ENCODE measurements at regions not wholly inside any gene's neighbourhood (a gene's known extent, or its start where the extent isn't known, plus 50 kb on each side); places are given as distances from the start of the nearest gene placed in this dataset.

GRCh38 chr2:64383016-64383591 lies 70.9 kb upstream of the LGALSL start:
- no peaks in the 10 kb centered on the region for H3K4me1 ChIP-seq (ENCODE audit: control insufficient read depth in 1 of 2, insufficient read depth in 2 of 2, low read length in 2 of 2)
- no peaks in the 10 kb centered on the region for H3K36me3 ChIP-seq (ENCODE audit: control insufficient read depth in 1 of 2, insufficient read depth in 2 of 2, low read length in 2 of 2)
- H3K9me3 ChIP-seq (ENCODE audit: control insufficient read depth in 1 of 2, low read length in 2 of 2), result no peaks in the 10 kb centered on the region
- no peak overlapping the region for H3K27ac ChIP-seq (ENCODE audit: low read depth, low read length)
- H3K4me3 ChIP-seq (ENCODE audit: low read depth in 1 of 2, low read length in 2 of 2), result no peak overlapping the region
- H3K27me3 ChIP-seq (ENCODE audit: control insufficient read depth in 1 of 2, insufficient read depth in 2 of 2, low read length in 2 of 2), result no peaks in the 10 kb centered on the region
- H3K9ac ChIP-seq (ENCODE audit: low read depth in 1 of 2, low read length in 2 of 2), result no peak overlapping the region

- no peaks in the 10 kb centered on the region for H3K27me3 ChIP-seq (ENCODE audit: control insufficient read depth in 1 of 2, insufficient read depth in 2 of 2, low read length in 2 of 2)
- H3K36me3 ChIP-seq (ENCODE audit: control insufficient read depth in 1 of 2, insufficient read depth in 2 of 2, low read length in 2 of 2), result no peaks in the 10 kb centered on the region
- H3K9ac ChIP-seq (ENCODE audit: low read depth in 1 of 2, low read length in 2 of 2), result no peak overlapping the region
- no peaks in the 10 kb centered on the region for H3K9me3 ChIP-seq (ENCODE audit: control insufficient read depth in 1 of 2, low read length in 2 of 2)
- no peak overlapping the region for H3K27ac ChIP-seq (ENCODE audit: low read depth, low read length)
- no peak overlapping the region for H3K4me3 ChIP-seq (ENCODE audit: low read depth in 1 of 2, low read length in 2 of 2)
- H3K4me1 ChIP-seq (ENCODE audit: control insufficient read depth in 1 of 2, insufficient read depth in 2 of 2, low read length in 2 of 2), result no peaks in the 10 kb centered on the region
Measured at GRCh38 chr2:64383881-64384280, 70.1 kb upstream of the LGALSL start.

- H3K9me3 ChIP-seq (ENCODE audit: control insufficient read depth in 1 of 2, low read length in 2 of 2), result peaks cover 0 to 3% of the 10 kb centered on the region in 2 donors
- peaks cover 0 to 4% of the 10 kb centered on the region in 2 donors for H3K4me1 ChIP-seq (ENCODE audit: control insufficient read depth in 1 of 2, insufficient read depth in 2 of 2, low read length in 2 of 2)
- H3K27me3 ChIP-seq (ENCODE audit: control insufficient read depth in 1 of 2, insufficient read depth in 2 of 2, low read length in 2 of 2), result no peaks in the 10 kb centered on the region
- no peak overlapping the region for H3K4me3 ChIP-seq (ENCODE audit: low read depth in 1 of 2, low read length in 2 of 2)
- H3K36me3 ChIP-seq (ENCODE audit: control insufficient read depth in 1 of 2, insufficient read depth in 2 of 2, low read length in 2 of 2), result no peaks in the 10 kb centered on the region
- no peak overlapping the region for H3K27ac ChIP-seq (ENCODE audit: low read depth, low read length)
- H3K9ac ChIP-seq (ENCODE audit: low read depth in 1 of 2, low read length in 2 of 2), result no peak overlapping the region
Measured at GRCh38 chr2:64386676-64387075, 67.3 kb upstream of the LGALSL start.

GRCh38 chr2:64390586-64390985 lies 63.4 kb upstream of the LGALSL start:
- Histone ChIP-seq H3K27me3 (ENCODE audit: control insufficient read depth in 1 of 2, insufficient read depth in 2 of 2, low read length in 2 of 2) (no peaks in the 10 kb centered on the region), H3K4me1 (ENCODE audit: control insufficient read depth in 1 of 2, insufficient read depth in 2 of 2, low read length in 2 of 2) (peaks cover 11 to 21% of the 10 kb centered on the region in 2 donors), H3K36me3 (ENCODE audit: control insufficient read depth in 1 of 2, insufficient read depth in 2 of 2, low read length in 2 of 2) (no peaks in the 10 kb centered on the region), H3K9me3 (ENCODE audit: control insufficient read depth in 1 of 2, low read length in 2 of 2) (peaks cover 0 to 3% of the 10 kb centered on the region in 2 donors), H3K9ac (ENCODE audit: low read depth in 1 of 2, low read length in 2 of 2) (no peak overlapping the region), H3K4me3 (ENCODE audit: low read depth in 1 of 2, low read length in 2 of 2) (no peak overlapping the region), H3K27ac (ENCODE audit: low read depth, low read length) (no peak overlapping the region)

- H3K9ac ChIP-seq (ENCODE audit: low read depth in 1 of 2, low read length in 2 of 2), result no peak overlapping the region
- H3K4me3 ChIP-seq (ENCODE audit: low read depth in 1 of 2, low read length in 2 of 2), result no peak overlapping the region
- no peak overlapping the region for H3K27ac ChIP-seq (ENCODE audit: low read depth, low read length)
- peaks cover 11 to 21% of the 10 kb centered on the region in 2 donors for H3K4me1 ChIP-seq (ENCODE audit: control insufficient read depth in 1 of 2, insufficient read depth in 2 of 2, low read length in 2 of 2)
- no peaks in the 10 kb centered on the region for H3K36me3 ChIP-seq (ENCODE audit: control insufficient read depth in 1 of 2, insufficient read depth in 2 of 2, low read length in 2 of 2)
- H3K9me3 ChIP-seq (ENCODE audit: control insufficient read depth in 1 of 2, low read length in 2 of 2), result peaks cover 0 to 3% of the 10 kb centered on the region in 2 donors
- no peaks in the 10 kb centered on the region for H3K27me3 ChIP-seq (ENCODE audit: control insufficient read depth in 1 of 2, insufficient read depth in 2 of 2, low read length in 2 of 2)
Measured at GRCh38 chr2:64391424-64391823, 62.5 kb upstream of the LGALSL start.

GRCh38 chr2:64391940-64392339 lies 62.0 kb upstream of the LGALSL start:
- no peaks in the 10 kb centered on the region for H3K36me3 ChIP-seq (ENCODE audit: control insufficient read depth in 1 of 2, insufficient read depth in 2 of 2, low read length in 2 of 2)
- peaks cover 11 to 21% of the 10 kb centered on the region in 2 donors for H3K4me1 ChIP-seq (ENCODE audit: control insufficient read depth in 1 of 2, insufficient read depth in 2 of 2, low read length in 2 of 2)
- no peak overlapping the region for H3K27ac ChIP-seq (ENCODE audit: low read depth, low read length)
- H3K4me3 ChIP-seq (ENCODE audit: low read depth in 1 of 2, low read length in 2 of 2), result no peak overlapping the region
- no peak overlapping the region for H3K9ac ChIP-seq (ENCODE audit: low read depth in 1 of 2, low read length in 2 of 2)
- H3K9me3 ChIP-seq (ENCODE audit: control insufficient read depth in 1 of 2, low read length in 2 of 2), result peaks cover 0 to 3% of the 10 kb centered on the region in 2 donors
- no peaks in the 10 kb centered on the region for H3K27me3 ChIP-seq (ENCODE audit: control insufficient read depth in 1 of 2, insufficient read depth in 2 of 2, low read length in 2 of 2)

GRCh38 chr2:64392529-64392928 lies 61.4 kb upstream of the LGALSL start:
- H3K27me3 ChIP-seq (ENCODE audit: control insufficient read depth in 1 of 2, insufficient read depth in 2 of 2, low read length in 2 of 2), result no peaks in the 10 kb centered on the region
- H3K9ac ChIP-seq (ENCODE audit: low read depth in 1 of 2, low read length in 2 of 2), result no peak overlapping the region
- H3K27ac ChIP-seq (ENCODE audit: low read depth, low read length), result no peak overlapping the region
- H3K4me1 ChIP-seq (ENCODE audit: control insufficient read depth in 1 of 2, insufficient read depth in 2 of 2, low read length in 2 of 2), result peaks cover 11 to 21% of the 10 kb centered on the region in 2 donors
- H3K36me3 ChIP-seq (ENCODE audit: control insufficient read depth in 1 of 2, insufficient read depth in 2 of 2, low read length in 2 of 2), result no peaks in the 10 kb centered on the region
- H3K4me3 ChIP-seq (ENCODE audit: low read depth in 1 of 2, low read length in 2 of 2), result no peak overlapping the region
- H3K9me3 ChIP-seq (ENCODE audit: control insufficient read depth in 1 of 2, low read length in 2 of 2), result peaks cover 0 to 3% of the 10 kb centered on the region in 2 donors

GRCh38 chr2:64393383-64394010 lies 60.5 kb upstream of the LGALSL start:
- Histone ChIP-seq H3K9me3 (ENCODE audit: control insufficient read depth in 1 of 2, low read length in 2 of 2) (peaks cover 0 to 3% of the 10 kb centered on the region in 2 donors), H3K27me3 (ENCODE audit: control insufficient read depth in 1 of 2, insufficient read depth in 2 of 2, low read length in 2 of 2) (no peaks in the 10 kb centered on the region), H3K36me3 (ENCODE audit: control insufficient read depth in 1 of 2, insufficient read depth in 2 of 2, low read length in 2 of 2) (no peaks in the 10 kb centered on the region), H3K9ac (ENCODE audit: low read depth in 1 of 2, low read length in 2 of 2) (no peak overlapping the region), H3K4me1 (ENCODE audit: control insufficient read depth in 1 of 2, insufficient read depth in 2 of 2, low read length in 2 of 2) (peaks cover 11 to 26% of the 10 kb centered on the region in 2 donors), H3K27ac (ENCODE audit: low read depth, low read length) (no peak overlapping the region), H3K4me3 (ENCODE audit: low read depth in 1 of 2, low read length in 2 of 2) (no peak overlapping the region)

GRCh38 chr2:64394153-64394552 lies 59.8 kb upstream of the LGALSL start:
- H3K4me3 ChIP-seq (ENCODE audit: low read depth in 1 of 2, low read length in 2 of 2), result no peak overlapping the region
- H3K9me3 ChIP-seq (ENCODE audit: control insufficient read depth in 1 of 2, low read length in 2 of 2), result peaks cover 0 to 3% of the 10 kb centered on the region in 2 donors
- no peaks in the 10 kb centered on the region for H3K36me3 ChIP-seq (ENCODE audit: control insufficient read depth in 1 of 2, insufficient read depth in 2 of 2, low read length in 2 of 2)
- no peaks in the 10 kb centered on the region for H3K27me3 ChIP-seq (ENCODE audit: control insufficient read depth in 1 of 2, insufficient read depth in 2 of 2, low read length in 2 of 2)
- H3K4me1 ChIP-seq (ENCODE audit: control insufficient read depth in 1 of 2, insufficient read depth in 2 of 2, low read length in 2 of 2), result peaks cover 11 to 26% of the 10 kb centered on the region in 2 donors
- no peak overlapping the region for H3K9ac ChIP-seq (ENCODE audit: low read depth in 1 of 2, low read length in 2 of 2)
- no peak overlapping the region for H3K27ac ChIP-seq (ENCODE audit: low read depth, low read length)

GRCh38 chr2:64396001-64396400 lies 58.0 kb upstream of the LGALSL start:
- peaks cover 17 to 39% of the 10 kb centered on the region in 2 donors for H3K4me1 ChIP-seq (ENCODE audit: control insufficient read depth in 1 of 2, insufficient read depth in 2 of 2, low read length in 2 of 2)
- no peak overlapping the region for H3K9ac ChIP-seq (ENCODE audit: low read depth in 1 of 2, low read length in 2 of 2)
- H3K27ac ChIP-seq (ENCODE audit: low read depth, low read length), result no peak overlapping the region
- H3K9me3 ChIP-seq (ENCODE audit: control insufficient read depth in 1 of 2, low read length in 2 of 2), result no peaks in the 10 kb centered on the region
- no peak overlapping the region for H3K4me3 ChIP-seq (ENCODE audit: low read depth in 1 of 2, low read length in 2 of 2)
- no peaks in the 10 kb centered on the region for H3K27me3 ChIP-seq (ENCODE audit: control insufficient read depth in 1 of 2, insufficient read depth in 2 of 2, low read length in 2 of 2)
- H3K36me3 ChIP-seq (ENCODE audit: control insufficient read depth in 1 of 2, insufficient read depth in 2 of 2, low read length in 2 of 2), result no peaks in the 10 kb centered on the region
